ENCODE measurements at regions not wholly inside any gene's neighbourhood (a gene's known extent, or its start where the extent isn't known, plus 50 kb on each side); places are given as distances from the start of the nearest gene placed in this dataset.
"Not testable (repeated sequence)": the region's sequence is repeated elsewhere in the genome, so short reads cannot be mapped to it uniquely, and the experiment has no call there.

DNA sequence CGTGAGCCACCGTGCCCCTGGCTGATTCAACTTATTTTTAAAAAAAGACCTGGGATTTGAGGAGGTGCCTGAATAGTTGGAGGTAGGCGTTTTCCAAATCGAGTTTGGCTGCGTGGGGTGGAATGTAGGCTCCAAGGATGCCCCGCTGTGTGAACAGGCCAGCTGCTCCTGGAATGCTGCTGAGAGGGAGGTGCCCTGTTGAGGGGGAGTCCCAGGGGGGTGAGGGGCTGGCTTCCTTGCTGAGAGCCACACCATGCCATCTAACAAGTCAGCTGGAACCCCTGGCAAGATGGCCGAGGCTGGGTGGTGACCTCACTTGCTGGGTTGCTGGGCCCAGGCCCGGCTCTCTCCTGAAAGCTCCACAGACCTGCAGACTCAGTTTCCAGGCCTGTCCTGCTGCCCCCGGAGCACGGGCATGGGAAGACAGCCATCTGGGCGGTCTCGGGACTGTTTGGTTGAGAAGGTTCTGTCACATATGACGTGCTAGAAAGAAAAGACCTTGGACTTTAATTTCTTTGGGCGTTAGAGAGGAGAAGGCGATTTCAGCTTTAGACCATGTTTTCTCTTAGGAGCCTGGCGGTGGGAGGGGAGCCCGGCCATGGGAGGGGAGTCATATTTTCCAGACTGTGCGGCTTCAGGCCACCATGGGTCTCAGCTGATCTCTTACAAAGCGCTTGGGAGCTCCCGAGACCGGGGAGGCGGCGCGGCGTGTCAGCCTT, 4047.0 kb upstream of the TPTE start:
- not testable (repeated sequence) for H4K20me1 ChIP-seq (ENCODE audit: insufficient read depth, low read length); H3K4me1 ChIP-seq (ENCODE audit: insufficient read depth, low read length); H3K27me3 ChIP-seq (ENCODE audit: insufficient read depth, low read length); H3K4me2 ChIP-seq (ENCODE audit: insufficient read depth, low read length); H3K36me3 ChIP-seq (ENCODE audit: insufficient read depth, low read length); H3K4me3 ChIP-seq (ENCODE audit: insufficient read depth, low read length); H3K79me2 ChIP-seq (ENCODE audit: insufficient read depth, low read length); DNase-seq (ENCODE audit: insufficient read length, low spot score, missing footprints); H3K9me3 ChIP-seq (ENCODE audit: low read depth, low read length); H2AFZ ChIP-seq (ENCODE audit: low read length); H3K27ac ChIP-seq (ENCODE audit: low read depth, low read length)

GRCh38 chr21:6481116-6481515, 4040.3 kb upstream of the TPTE start:
- H3K36me3 ChIP-seq (ENCODE audit: insufficient read depth, low read length); H3K4me2 ChIP-seq (ENCODE audit: insufficient read depth, low read length); H3K4me1 ChIP-seq (ENCODE audit: insufficient read depth, low read length); H4K20me1 ChIP-seq (ENCODE audit: insufficient read depth, low read length); H3K79me2 ChIP-seq (ENCODE audit: insufficient read depth, low read length); H3K27me3 ChIP-seq (ENCODE audit: insufficient read depth, low read length); H3K9me3 ChIP-seq (ENCODE audit: low read depth, low read length); DNase-seq (ENCODE audit: insufficient read length, low spot score, missing footprints); H3K4me3 ChIP-seq (ENCODE audit: insufficient read depth, low read length); H3K27ac ChIP-seq (ENCODE audit: low read depth, low read length); H2AFZ ChIP-seq (ENCODE audit: low read length): not testable (repeated sequence)

GRCh38 chr21:6482616-6483015, 4038.8 kb upstream of the TPTE start:
- H2AFZ ChIP-seq (ENCODE audit: low read length); H4K20me1 ChIP-seq (ENCODE audit: insufficient read depth, low read length); H3K27me3 ChIP-seq (ENCODE audit: insufficient read depth, low read length); H3K36me3 ChIP-seq (ENCODE audit: insufficient read depth, low read length); H3K4me3 ChIP-seq (ENCODE audit: insufficient read depth, low read length); H3K9me3 ChIP-seq (ENCODE audit: low read depth, low read length); DNase-seq (ENCODE audit: insufficient read length, low spot score, missing footprints); H3K4me1 ChIP-seq (ENCODE audit: insufficient read depth, low read length); H3K27ac ChIP-seq (ENCODE audit: low read depth, low read length); H3K4me2 ChIP-seq (ENCODE audit: insufficient read depth, low read length); H3K79me2 ChIP-seq (ENCODE audit: insufficient read depth, low read length): not testable (repeated sequence)

GRCh38 chr21:6483645-6484044, 4037.7 kb upstream of the TPTE start:
- not testable (repeated sequence) for H3K4me2 ChIP-seq (ENCODE audit: insufficient read depth, low read length); H3K36me3 ChIP-seq (ENCODE audit: insufficient read depth, low read length); H3K79me2 ChIP-seq (ENCODE audit: insufficient read depth, low read length); H3K9me3 ChIP-seq (ENCODE audit: low read depth, low read length); H3K27me3 ChIP-seq (ENCODE audit: insufficient read depth, low read length); H3K4me1 ChIP-seq (ENCODE audit: insufficient read depth, low read length); H2AFZ ChIP-seq (ENCODE audit: low read length); H3K27ac ChIP-seq (ENCODE audit: low read depth, low read length); DNase-seq (ENCODE audit: insufficient read length, low spot score, missing footprints); H4K20me1 ChIP-seq (ENCODE audit: insufficient read depth, low read length); H3K4me3 ChIP-seq (ENCODE audit: insufficient read depth, low read length)

DNA sequence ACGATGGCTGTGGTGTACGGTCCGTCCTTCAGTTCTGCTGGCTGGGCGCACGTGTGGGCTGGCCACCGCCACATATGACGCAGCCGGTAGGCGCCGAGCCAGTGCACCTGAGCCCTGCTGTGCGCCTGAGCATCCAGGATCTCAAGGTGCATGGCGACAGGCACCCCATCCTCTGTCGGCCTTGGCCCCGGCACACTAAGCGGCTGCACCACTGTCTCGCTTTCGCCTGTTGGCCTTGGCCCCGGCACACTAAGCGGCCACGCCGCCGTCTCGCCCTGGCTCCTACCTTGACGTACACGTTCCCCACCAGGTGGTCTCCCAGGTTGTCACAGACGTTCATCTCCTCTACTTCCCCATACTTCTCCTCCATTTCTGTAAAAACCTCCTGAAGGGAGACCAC, 4034.6 kb upstream of the TPTE start:
- DNase-seq (ENCODE audit: insufficient read length, low spot score, missing footprints); H3K79me2 ChIP-seq (ENCODE audit: insufficient read depth, low read length); H3K27ac ChIP-seq (ENCODE audit: low read depth, low read length); H2AFZ ChIP-seq (ENCODE audit: low read length); H3K4me3 ChIP-seq (ENCODE audit: insufficient read depth, low read length); H4K20me1 ChIP-seq (ENCODE audit: insufficient read depth, low read length); H3K4me2 ChIP-seq (ENCODE audit: insufficient read depth, low read length); H3K9me3 ChIP-seq (ENCODE audit: low read depth, low read length); H3K27me3 ChIP-seq (ENCODE audit: insufficient read depth, low read length); H3K36me3 ChIP-seq (ENCODE audit: insufficient read depth, low read length); H3K4me1 ChIP-seq (ENCODE audit: insufficient read depth, low read length): not testable (repeated sequence)

- H4K20me1 ChIP-seq (ENCODE audit: insufficient read depth, low read length); DNase-seq (ENCODE audit: insufficient read length, low spot score, missing footprints); H3K9me3 ChIP-seq (ENCODE audit: low read depth, low read length); H3K4me3 ChIP-seq (ENCODE audit: insufficient read depth, low read length); H3K79me2 ChIP-seq (ENCODE audit: insufficient read depth, low read length); H3K27ac ChIP-seq (ENCODE audit: low read depth, low read length); H3K27me3 ChIP-seq (ENCODE audit: insufficient read depth, low read length); H3K36me3 ChIP-seq (ENCODE audit: insufficient read depth, low read length); H3K4me2 ChIP-seq (ENCODE audit: insufficient read depth, low read length); H2AFZ ChIP-seq (ENCODE audit: low read length); H3K4me1 ChIP-seq (ENCODE audit: insufficient read depth, low read length): not testable (repeated sequence)
Measured at GRCh38 chr21:6492691-6493090, 4028.7 kb upstream of the TPTE start.

DNA sequence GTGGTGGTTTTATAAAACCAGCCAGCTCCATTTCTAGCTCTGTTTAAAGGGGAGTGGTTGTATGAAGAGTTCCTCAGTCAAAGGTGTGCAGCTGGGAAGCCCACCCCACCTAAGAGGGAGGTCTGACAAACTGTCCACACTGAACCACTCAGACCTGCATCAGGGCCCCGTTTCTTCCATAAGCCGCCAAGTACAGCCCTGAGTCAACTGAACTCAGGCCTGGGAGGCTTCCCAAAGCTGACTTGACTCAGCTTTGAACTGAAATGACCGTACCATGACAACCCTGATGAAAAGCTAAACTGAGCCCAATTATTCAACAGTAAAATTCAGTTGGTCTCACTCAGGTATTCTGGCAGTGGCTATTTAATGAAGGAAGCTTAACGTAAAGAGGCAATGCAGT, 4027.4 kb upstream of the TPTE start:
- H3K36me3 ChIP-seq (ENCODE audit: insufficient read depth, low read length); H3K27me3 ChIP-seq (ENCODE audit: insufficient read depth, low read length); H3K4me3 ChIP-seq (ENCODE audit: insufficient read depth, low read length); DNase-seq (ENCODE audit: insufficient read length, low spot score, missing footprints); H3K9me3 ChIP-seq (ENCODE audit: low read depth, low read length); H3K4me1 ChIP-seq (ENCODE audit: insufficient read depth, low read length); H3K4me2 ChIP-seq (ENCODE audit: insufficient read depth, low read length); H4K20me1 ChIP-seq (ENCODE audit: insufficient read depth, low read length); H3K79me2 ChIP-seq (ENCODE audit: insufficient read depth, low read length); H2AFZ ChIP-seq (ENCODE audit: low read length); H3K27ac ChIP-seq (ENCODE audit: low read depth, low read length): not testable (repeated sequence)

DNA sequence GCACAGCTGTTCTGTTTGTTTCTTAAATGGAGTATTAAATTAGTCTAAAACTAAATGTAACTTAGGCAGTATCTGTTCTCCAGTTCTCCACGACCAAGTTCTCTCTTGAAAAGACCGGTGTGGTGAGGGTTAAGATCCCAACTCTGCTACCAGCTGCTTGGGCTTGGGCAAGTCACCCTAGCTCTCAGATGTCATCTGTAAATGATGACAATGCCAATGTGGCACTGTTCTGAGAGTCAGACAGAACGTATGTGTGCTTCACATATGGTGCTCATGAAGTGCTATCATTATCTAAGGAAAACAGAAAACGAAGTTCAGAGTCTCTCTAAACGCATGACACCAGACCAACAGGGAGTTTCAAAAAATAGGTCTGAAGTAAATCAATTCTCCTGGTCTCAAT, 4025.0 kb upstream of the TPTE start:
- not testable (repeated sequence) for H3K36me3 ChIP-seq (ENCODE audit: insufficient read depth, low read length); H2AFZ ChIP-seq (ENCODE audit: low read length); H4K20me1 ChIP-seq (ENCODE audit: insufficient read depth, low read length); H3K9me3 ChIP-seq (ENCODE audit: low read depth, low read length); H3K4me2 ChIP-seq (ENCODE audit: insufficient read depth, low read length); H3K4me3 ChIP-seq (ENCODE audit: insufficient read depth, low read length); H3K79me2 ChIP-seq (ENCODE audit: insufficient read depth, low read length); H3K4me1 ChIP-seq (ENCODE audit: insufficient read depth, low read length); H3K27ac ChIP-seq (ENCODE audit: low read depth, low read length); H3K27me3 ChIP-seq (ENCODE audit: insufficient read depth, low read length); DNase-seq (ENCODE audit: insufficient read length, low spot score, missing footprints)

- H3K4me2 ChIP-seq (ENCODE audit: insufficient read depth, low read length); H4K20me1 ChIP-seq (ENCODE audit: insufficient read depth, low read length); H3K27me3 ChIP-seq (ENCODE audit: insufficient read depth, low read length); H3K4me1 ChIP-seq (ENCODE audit: insufficient read depth, low read length); H2AFZ ChIP-seq (ENCODE audit: low read length); H3K36me3 ChIP-seq (ENCODE audit: insufficient read depth, low read length); H3K27ac ChIP-seq (ENCODE audit: low read depth, low read length); H3K9me3 ChIP-seq (ENCODE audit: low read depth, low read length); DNase-seq (ENCODE audit: insufficient read length, low spot score, missing footprints); H3K79me2 ChIP-seq (ENCODE audit: insufficient read depth, low read length): not testable (repeated sequence)
- H3K4me3 ChIP-seq (ENCODE audit: insufficient read depth, low read length) = peak overlapping the region; percentile 37
Measured at GRCh38 chr21:6498716-6499115, 4022.7 kb upstream of the TPTE start.
